ENCODE measurements at regions not wholly inside any gene's neighbourhood (a gene's known extent, or its start where the extent isn't known, plus 50 kb on each side); places are given as distances from the start of the nearest gene placed in this dataset.
"Not testable (repeated sequence)": the region's sequence is repeated elsewhere in the genome, so short reads cannot be mapped to it uniquely, and the experiment has no call there.

DNA sequence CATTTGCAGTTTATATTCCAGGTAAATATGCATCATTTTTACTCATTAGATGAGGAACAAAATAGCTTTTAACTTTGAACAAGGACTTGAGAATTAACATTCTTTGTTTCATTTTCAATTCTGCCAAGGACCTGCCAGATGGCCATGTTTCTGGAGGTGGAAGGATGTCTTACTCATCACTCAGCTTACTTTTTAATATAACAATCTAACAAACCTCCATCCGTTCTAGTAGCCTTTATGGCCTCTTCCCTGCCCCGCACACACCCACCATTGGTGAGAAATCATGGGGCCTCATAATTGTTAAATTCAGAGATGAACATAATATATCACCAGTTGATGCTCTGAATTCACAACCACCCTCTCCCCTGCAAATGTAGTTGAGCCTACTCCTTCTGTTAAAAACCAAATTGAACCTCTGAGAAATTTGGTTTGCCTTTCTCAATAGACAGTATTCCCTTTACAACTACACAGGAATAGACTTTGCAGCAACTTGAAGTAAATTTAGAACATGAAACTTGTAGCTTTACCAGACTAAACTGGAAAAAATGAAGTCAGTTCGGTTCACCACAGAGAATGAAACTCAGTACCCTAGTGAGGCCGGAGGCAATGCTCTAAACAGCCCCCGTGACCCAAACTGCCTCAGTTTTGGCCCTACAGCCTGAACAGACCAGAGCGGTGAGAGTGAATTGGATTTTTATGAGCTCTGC lies 50.1 kb upstream of the ACSL4 start:
- no peak for DNase-seq
- in situ Hi-C loops (cut with MboI; ENCODE audit: low pct_unique_long_range_greater_than_20kb, low sequenced_read_pairs), result no loop called here

DNA sequence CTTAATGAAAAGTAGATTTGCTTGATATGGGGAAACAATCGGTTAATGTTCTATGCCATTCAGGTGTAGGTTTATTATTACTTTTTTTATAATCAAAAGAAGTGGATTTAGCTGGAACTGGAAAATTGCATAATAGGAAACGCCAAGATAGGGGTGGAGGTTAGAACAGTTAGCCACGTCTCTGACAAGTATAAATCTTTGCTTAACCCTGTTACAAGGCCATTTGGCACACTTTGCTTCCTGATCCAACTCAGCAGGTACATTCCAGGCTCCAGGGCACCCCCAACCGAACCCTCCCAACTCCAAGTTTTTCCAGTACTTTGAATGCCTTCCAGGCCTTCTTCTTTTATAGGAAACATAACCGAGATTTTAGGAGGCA lies 50.6 kb upstream of the ACSL4 start:
- no peak for DNase-seq
- in situ Hi-C loops (cut with MboI; ENCODE audit: low pct_unique_long_range_greater_than_20kb, low sequenced_read_pairs), result no loop called here

DNA sequence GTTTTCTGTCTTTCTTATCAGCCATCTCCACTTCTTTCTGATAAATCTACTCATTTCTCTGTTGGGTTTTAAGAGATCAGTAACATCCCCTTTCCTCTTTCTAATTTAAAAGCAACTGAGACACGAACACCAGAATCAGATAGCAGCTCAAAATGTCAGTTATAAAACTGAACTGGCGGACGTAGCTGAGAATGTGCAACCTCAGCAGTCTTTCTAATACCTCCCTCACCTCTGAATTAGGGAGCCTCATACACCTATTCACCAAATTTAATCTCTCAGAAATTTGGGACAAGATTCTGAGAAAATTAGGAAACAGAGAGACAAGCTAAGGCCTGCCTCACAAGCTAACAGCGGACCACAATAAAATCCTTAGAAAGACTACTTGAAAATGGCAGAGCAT lies 52.0 kb upstream of the ACSL4 start:
- in situ Hi-C loops (cut with MboI; ENCODE audit: low pct_unique_long_range_greater_than_20kb, low sequenced_read_pairs), result no loop called here

DNA sequence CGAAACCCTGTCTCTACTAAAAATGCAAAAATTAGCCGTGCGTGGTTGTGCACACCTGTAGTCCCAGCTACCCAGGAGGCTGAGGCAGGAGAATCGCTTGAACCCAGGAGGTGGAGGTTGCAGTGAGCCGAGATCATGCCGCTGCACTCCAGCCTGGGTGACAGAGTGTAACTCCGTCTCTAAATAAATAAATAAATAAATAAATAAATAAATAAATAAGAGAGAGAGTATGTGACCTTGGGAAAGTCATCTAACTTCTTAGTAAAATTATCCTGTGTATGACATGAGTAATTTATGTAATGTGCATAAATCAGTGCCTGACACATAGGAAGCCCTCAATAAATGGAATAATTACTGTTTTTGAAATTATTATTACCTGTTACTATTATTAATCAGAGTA lies 57.5 kb upstream of the ACSL4 start:
- DNase-seq; in situ Hi-C loops (cut with MboI; ENCODE audit: low pct_unique_long_range_greater_than_20kb, low sequenced_read_pairs): not testable (repeated sequence)

More for the DNA sequence above, 52.0 kb upstream of the ACSL4 start:
- peak; percentile 18 for DNase-seq

DNA sequence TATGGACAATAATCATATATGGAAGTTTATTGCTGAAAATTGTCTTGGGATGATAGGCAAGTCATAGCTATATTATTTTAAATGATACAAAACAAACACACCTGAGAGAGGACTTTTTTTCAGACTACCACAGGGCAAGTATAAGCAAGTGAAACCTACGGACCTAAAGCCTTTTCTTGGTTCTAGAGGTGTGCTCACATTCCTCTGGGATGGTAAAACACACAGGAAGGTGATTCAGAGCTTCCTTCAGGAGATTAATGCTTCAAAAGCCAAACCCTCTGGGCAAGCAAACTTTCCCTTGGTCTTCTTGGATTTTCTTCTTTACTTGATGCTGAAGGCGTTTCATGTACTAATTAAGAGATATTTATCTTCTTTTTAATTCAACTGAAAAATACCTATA lies 60.1 kb upstream of the ACSL4 start:
- in situ Hi-C loops (cut with MboI; ENCODE audit: low pct_unique_long_range_greater_than_20kb, low sequenced_read_pairs), result no loop called here
- no peak for DNase-seq

DNA sequence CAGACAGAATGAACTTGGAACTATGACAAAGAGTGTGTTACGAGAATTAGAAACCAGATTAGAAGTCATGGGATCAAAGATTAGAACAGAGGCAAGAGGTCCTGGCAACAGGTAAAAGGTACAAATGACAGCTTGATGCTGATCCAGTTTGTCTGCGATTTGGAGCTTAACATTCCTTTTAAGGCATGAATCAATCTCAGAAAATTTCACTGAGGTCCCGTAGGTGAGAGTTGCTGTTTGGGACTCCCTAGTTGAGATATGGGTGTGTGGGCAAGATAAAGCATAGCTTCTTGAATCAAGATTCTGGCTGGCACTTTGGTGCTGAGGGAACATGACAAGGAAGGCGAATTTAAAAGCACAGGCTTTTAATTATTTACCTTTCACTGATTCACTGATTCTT lies 62.6 kb upstream of the ACSL4 start:
- in situ Hi-C loops (cut with MboI; ENCODE audit: low pct_unique_long_range_greater_than_20kb, low sequenced_read_pairs), result no loop called here
- DNase-seq, result no peak

DNA sequence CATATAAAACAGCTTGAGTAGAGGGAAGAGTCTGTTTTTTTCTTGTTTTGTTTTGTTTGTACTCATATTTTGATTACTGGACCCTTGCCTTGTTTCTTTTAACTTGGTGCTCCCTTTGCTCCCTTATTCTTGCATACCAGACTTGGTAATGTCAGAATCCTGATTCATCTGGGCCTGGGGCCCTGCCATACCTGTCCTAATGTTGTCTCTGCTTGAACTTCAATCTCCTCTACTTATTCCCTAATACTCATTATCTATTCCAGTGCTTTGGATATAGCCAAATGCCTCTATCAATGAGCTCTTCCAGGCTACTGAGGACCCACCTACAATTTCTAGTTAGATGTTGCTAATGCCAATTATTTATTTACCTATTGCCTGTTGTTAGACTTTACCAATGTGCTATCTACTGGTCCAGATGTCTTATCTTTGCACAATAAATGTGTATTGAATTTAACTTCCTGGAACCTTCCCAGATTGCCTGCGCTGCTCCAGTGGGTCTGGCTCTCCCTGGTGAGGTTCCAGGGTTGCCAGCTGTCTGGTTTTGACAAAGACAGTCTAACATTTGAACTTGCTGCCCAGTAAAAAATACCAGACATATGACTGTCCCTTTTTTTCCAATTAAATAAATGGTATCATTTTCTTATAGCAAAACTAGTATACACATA lies 64.4 kb upstream of the ACSL4 start:
- no peak for DNase-seq
- in situ Hi-C loops (cut with MboI; ENCODE audit: low pct_unique_long_range_greater_than_20kb, low sequenced_read_pairs), result no loop called here

DNA sequence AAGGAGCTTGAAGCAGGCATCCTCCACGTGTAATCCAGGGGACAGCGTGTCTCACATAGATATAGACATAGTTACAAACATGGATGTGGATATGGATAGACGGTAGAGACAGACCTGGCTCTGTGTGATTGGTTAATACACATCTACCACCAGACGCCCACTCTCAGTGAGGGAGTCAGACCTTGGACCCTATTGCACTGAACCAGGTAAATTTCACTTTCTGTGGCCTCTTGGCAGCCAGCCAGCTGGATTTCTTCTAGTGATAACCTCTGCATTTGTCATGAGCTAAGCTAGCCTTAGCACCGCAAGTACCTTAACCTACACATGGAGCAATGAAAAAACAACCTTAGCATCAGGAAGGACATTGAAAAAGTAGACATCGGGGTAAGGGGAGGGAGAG lies 79.2 kb upstream of the ACSL4 start:
- no peak for DNase-seq
- in situ Hi-C loops (cut with MboI; ENCODE audit: low pct_unique_long_range_greater_than_20kb, low sequenced_read_pairs), result no loop called here

DNA sequence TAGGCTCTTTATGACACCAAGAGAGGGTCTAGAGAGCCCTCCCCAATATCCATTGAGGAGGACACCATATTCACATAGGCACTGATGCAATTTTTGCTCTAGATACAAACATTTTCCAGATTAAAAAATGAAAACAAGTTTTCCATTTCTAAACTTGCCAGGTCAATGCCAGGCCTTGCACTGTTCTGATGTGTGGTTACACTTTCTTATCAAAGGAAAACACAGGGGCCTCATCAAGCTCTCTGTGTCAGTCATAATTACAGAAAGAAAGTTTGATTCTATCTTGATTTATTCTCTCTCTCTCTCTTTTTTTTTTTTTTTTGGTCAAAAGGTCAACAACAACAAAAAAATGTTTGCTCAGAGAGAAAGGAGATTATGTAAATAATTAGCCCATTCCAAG lies 80.2 kb upstream of the ACSL4 start:
- in situ Hi-C loops (cut with MboI; ENCODE audit: low pct_unique_long_range_greater_than_20kb, low sequenced_read_pairs), result no loop called here
- DNase-seq, result no peak

DNA sequence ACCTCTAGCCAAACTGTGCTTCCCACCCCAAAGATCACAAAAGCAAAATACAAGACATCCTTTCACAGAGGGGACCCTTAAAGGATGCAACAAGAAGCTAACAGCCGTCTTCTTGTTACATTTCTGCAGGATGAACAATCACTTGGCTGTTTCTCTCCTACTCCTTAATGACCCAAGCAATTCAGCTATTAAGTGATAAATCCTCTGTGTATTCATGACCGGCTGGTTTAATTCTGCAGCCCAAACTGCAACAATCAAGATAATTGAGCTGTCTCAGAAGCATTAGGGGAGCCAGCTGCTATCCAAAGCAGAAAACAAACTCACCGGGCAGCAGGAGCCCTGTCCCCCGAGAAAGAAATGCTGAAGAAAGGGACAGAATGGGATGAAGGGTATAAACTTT lies 85.9 kb upstream of the ACSL4 start:
- DNase-seq, result no peak
- in situ Hi-C loops (cut with MboI; ENCODE audit: low pct_unique_long_range_greater_than_20kb, low sequenced_read_pairs), result no loop called here

DNA sequence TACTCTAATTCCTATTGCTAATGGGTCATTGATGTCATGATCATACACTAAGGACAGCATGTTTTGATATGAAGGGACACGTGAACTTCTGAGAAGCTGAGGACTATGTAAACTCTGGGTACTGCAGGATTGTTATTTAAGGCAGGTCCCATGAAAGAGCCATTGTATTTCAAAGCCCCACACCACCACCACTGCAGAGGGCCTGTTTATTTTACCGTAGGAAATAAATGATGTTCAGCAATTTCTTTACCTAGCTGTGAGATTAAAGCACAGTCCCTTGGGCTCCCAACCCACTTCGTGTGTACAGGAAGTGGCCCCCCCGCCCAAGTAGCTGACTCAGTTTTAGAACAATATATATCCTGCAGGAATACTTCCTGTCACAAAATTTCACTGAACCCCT lies 89.8 kb upstream of the ACSL4 start:
- no peak for DNase-seq
- in situ Hi-C loops (cut with MboI; ENCODE audit: low pct_unique_long_range_greater_than_20kb, low sequenced_read_pairs), result no loop called here

DNA sequence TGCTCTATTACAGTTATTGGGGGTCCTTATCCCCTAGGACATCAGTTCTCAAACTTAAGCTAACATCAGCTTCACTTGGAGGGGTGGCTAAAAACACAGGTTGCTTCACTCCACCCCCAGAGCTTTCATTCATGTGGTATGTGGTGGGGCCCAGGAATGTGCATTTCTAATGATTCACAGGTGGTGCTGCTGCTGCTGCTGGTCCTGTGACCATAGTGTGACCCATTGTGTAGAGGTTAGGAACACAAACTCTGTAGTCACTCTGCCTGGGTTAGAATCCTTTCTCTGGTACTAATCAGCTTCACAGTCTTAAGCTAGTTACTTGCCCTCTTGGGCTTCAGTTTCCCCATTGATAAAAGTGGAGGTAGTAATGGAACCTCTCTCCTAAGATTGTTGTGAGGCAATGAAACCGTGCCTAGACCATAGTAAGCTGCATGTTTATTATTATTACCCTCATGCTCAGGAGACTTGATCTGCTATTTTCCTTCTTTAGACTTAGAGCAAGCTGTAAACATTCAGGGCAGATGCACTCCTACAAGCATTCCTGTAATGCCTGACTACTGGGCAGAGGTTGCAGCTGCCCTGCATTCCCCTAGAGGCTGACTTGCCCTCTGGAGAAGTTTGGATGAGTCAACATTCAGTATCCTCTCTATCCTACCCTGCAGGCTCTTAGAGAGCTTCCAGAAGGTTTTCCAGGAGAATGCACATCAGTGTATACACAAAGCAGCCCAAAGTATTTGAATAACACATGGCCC lies 94.1 kb upstream of the ACSL4 start:
- no peak for DNase-seq
- in situ Hi-C loops (cut with MboI; ENCODE audit: low pct_unique_long_range_greater_than_20kb, low sequenced_read_pairs), result no loop called here

DNA sequence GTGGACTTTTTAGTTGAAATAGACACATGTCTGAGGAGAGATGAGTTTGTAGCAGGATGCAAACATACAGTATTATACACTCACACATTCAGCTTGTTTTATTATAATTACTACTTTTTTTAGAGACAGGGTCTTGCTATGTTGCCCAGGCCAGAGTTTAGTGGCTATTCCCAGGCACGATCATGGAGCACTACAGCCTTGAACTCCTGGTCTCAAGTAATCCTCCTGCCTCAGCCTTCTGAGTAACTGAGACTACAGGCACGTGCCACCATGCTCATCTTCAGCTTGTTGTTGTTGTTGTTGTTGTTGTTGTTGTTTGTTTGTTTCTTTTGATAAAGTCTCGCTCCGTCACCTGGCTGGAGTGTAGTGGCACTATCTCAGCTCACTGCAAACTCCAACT lies 94.7 kb upstream of the ACSL4 start:
- in situ Hi-C loops (cut with MboI; ENCODE audit: low pct_unique_long_range_greater_than_20kb, low sequenced_read_pairs), result no loop called here
- DNase-seq, result no peak

DNA sequence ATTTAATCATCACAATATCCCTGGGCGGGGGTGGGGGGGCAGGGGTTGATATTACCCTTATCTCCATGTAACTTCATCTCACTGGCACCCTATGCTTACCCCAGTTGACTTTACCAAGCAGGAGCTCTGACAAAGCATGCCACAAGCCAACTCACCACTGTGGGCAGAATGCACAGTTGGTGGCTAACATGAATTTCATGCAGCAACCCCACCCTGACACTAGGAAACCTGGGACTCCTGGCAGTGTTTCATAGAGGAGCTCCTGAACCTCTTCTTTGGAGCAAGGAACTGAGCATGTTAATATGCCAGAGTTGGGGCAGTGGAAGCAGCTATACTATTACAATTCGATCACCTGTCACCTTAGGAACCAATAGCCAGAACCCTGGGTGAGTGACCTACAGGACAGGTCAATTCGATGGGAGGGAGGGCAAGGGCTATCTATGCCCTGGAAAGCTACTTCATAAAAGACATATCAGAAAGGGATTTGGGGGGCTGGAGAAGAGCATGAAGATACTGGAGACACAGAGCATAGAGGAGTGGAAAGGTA lies 97.2 kb upstream of the ACSL4 start:
- in situ Hi-C loops (cut with MboI; ENCODE audit: low pct_unique_long_range_greater_than_20kb, low sequenced_read_pairs), result no loop called here
- DNase-seq, result no peak

DNA sequence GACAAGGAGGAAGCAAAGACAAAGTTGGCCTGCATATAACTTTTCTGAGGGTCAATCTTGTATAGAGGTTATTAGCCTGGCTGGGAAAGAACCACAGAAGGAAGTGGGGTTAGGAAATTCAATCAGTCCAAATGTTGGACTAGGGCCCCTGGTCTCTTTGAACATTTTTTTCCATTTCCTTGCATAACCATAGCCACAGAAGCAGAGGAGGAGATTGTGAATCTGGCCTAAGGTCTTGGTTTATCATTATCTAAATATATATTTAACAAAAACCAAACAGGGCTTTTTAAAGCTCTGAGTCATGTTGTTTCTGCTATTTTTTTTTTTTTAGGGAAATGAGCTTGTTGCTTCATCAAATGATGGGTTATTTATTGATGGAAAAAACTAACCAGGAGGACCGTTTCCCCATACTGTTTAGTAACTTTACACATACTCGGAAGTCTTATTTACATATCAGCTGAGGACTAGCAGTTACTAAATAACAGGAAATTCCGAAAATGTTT lies 97.7 kb upstream of the ACSL4 start:
- no peak for DNase-seq
- in situ Hi-C loops (cut with MboI; ENCODE audit: low pct_unique_long_range_greater_than_20kb, low sequenced_read_pairs), result no loop called here

DNA sequence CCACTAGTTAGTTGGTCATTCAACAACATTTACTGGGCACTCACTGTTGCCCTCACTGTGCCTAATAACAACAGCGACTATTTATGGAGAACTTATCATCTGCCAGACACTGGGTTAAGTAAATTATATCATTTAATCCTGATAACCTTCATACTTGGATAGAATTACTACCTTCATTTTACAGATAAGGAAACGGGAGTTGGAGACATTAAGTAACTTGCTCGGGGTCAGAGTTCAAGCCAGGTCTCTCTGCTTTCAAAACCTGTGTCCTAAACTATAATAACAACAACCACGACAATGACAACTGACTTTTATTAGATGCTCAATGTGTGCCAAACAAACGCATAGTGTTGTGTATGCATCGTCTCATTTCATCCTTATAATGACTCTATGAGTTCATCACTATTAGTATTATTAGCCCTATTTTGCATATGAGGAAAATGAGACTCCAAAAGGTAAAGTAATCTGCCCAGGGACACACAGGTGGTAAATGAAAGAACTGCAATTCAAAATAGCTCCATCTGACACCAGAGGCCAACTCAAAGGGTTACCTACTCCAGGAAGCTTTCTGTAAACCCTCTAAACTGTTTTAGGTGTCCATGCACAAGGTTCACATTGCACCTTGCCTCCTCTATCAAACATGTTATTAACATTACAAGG lies 98.4 kb upstream of the ACSL4 start:
- no peak for DNase-seq
- in situ Hi-C loops (cut with MboI; ENCODE audit: low pct_unique_long_range_greater_than_20kb, low sequenced_read_pairs), result no loop called here

DNA sequence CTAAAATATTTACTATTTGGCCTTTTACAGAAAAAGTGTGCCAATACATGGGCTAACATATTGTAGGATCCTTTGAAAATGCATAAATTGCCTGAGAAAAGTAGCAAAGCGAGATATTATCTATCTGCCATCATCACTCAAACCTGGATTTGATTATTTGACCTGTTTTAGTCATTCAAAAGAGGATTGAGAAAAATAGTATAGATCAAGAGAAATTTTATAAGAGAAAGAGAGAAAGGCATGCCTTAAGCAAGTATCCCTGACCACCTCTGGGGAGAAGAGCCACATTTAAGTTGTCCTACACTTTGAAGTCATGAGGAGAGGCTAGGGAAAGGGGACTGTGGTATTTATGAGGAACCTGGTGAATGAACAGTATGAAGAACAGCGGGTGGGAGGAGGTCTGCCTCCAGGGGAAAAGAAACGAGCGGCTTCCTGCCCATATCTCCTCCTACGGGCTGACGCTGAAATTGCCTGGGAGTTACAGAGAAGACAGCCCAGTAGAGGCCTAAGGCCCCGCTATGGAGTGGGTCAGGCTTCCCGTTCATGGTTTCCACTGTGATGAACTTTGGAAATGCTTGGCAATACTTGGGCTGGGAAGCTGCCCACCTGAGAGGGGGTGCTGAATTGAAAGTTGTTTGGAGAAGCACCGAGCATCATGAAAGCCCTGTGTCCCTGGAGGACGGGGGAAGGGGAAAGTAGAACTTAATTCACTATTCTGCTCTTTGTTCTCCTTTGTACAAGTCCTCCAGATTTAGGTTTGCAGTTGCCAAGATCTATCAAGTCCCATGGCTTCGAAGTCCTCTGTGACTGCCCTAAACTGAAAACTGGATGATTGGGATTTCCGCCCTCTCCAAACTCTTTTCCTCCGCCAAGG lies 106.9 kb upstream of the ACSL4 start:
- in situ Hi-C loops (cut with MboI; ENCODE audit: low pct_unique_long_range_greater_than_20kb, low sequenced_read_pairs), result no loop called here
- DNase-seq, result peak; percentile 91

DNA sequence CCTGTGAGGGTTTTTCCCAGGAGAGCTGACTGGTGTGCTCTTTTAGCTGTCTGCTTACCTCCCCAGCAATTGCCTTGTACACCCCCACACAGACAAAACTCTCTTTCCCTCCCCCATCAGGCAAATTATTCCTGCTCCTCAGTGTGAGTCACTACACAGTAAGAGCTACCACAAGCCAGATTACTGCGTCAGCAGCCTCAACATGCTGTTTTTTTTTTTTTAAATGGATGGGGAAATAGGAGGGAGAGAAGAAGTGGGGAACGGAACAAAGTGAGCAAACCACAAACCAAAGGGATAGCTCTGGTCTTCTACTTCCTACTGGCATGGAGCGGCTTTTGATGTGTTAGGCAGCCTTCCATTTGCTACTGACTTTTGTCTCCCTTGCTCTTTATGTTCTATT lies 107.5 kb upstream of the ACSL4 start:
- in situ Hi-C loops (cut with MboI; ENCODE audit: low pct_unique_long_range_greater_than_20kb, low sequenced_read_pairs), result no loop called here
- DNase-seq, result peak; percentile 96

DNA sequence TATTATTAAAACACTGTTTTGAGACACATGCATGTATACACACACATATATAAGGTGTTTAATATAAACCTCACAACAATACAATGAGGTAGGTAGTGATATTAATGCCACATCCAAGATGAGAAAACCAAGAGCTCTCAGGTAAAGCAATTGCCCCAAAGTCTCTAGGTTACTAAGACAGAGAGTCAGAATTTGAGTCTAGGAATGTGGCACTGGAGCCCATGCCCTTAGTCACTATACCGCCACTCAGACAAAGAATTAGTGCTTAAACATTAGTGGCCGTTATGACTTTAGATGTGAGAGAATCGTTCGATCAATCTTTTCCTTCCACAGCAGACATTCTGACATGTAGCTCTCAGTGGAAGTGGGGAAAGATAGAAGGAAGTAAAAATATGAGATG lies 108.2 kb upstream of the ACSL4 start:
- no peak for DNase-seq
- in situ Hi-C loops (cut with MboI; ENCODE audit: low pct_unique_long_range_greater_than_20kb, low sequenced_read_pairs), result no loop called here

All from KBM-7 (cell line).